Stimulated activated memory B cell treated with anti-CD40 and anti-IgM and Interleukin-4, amounts not matched to agents 10 μg/mL and 1 μg/mL and 100 μg/mL, for 72 hours (primary cell): ENCODE measurements at regions not wholly inside any gene's neighbourhood (a gene's known extent, or its start where the extent isn't known, plus 50 kb on each side); places are given as distances from the start of the nearest gene placed in this dataset.
"Not testable (repeated sequence)": the region's sequence is repeated elsewhere in the genome, so short reads cannot be mapped to it uniquely, and the experiment has no call there.

Source experiments
- ATAC-seq: fragments of 150-1000 bp; cut with Tn5 transposase; 2 replicates; pipeline ENCODE4 v1.10.0; 2021
- H3K27ac Mint-ChIP-seq: one replicate; pipeline ENCODE4 v1.8.0; 2022; ENCODE audit warnings: mild to moderate bottlenecking, mixed read lengths
- H3K27me3 Mint-ChIP-seq: one replicate; pipeline ENCODE4 v1.8.0; 2022; ENCODE audit warnings: mixed read lengths
- H3K36me3 Mint-ChIP-seq: one replicate; pipeline ENCODE4 v1.8.0; 2022; ENCODE audit warnings: mixed read lengths
- H3K4me1 Mint-ChIP-seq: one replicate; pipeline ENCODE4 v1.8.0; 2022; ENCODE audit warnings: mixed read lengths
- H3K4me3 Mint-ChIP-seq: one replicate; pipeline ENCODE4 v1.8.0; 2022; ENCODE audit warnings: mild to moderate bottlenecking, moderate library complexity, mixed read lengths
- H3K9me3 Mint-ChIP-seq: one replicate; pipeline ENCODE4 v1.8.0; 2022; ENCODE audit warnings: mixed read lengths

GRCh38 chr5:39753747-39754146 lies 329.0 kb upstream of the DAB2 start:
- not testable (repeated sequence) for H3K4me1 Mint-ChIP-seq, H3K27ac Mint-ChIP-seq, H3K36me3 Mint-ChIP-seq, H3K27me3 Mint-ChIP-seq, H3K9me3 Mint-ChIP-seq, ATAC-seq, H3K4me3 Mint-ChIP-seq

- H3K9me3 Mint-ChIP-seq, result peaks cover 7% of the 10 kb centered on the region
- H3K27me3 Mint-ChIP-seq, result peaks cover 10% of the 10 kb centered on the region
- no peaks in the 10 kb centered on the region for H3K36me3 Mint-ChIP-seq
- ATAC-seq, result no peak
- no peaks in the 10 kb centered on the region for H3K4me1 Mint-ChIP-seq
- H3K27ac Mint-ChIP-seq, result no peak overlapping the region
- no peak overlapping the region for H3K4me3 Mint-ChIP-seq
Observed at GRCh38 chr5:39750661-39751060, 325.9 kb upstream of the DAB2 start.

DNA sequence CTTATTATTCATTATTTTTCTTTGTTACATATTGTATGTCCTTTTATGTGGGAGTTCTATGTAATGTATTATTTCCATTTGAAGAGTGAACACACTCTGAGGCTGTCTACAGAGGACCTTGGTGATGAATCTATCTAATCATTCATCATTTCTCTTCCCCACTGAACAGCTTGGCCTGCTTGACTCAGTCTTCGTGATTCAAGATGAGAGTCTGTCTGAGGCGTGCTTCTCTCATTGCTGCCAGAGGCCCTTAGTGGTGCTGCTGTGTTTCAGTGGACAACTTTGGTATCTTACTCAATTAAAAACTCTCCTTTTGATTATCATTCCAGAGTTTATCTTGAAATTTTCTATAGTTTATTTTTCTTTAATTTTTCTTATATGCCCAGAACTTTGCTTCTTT lies 318.1 kb upstream of the DAB2 start:
- H3K4me1 Mint-ChIP-seq, result no peaks in the 10 kb centered on the region
- no peaks in the 10 kb centered on the region for H3K9me3 Mint-ChIP-seq
- ATAC-seq, result no peak
- H3K36me3 Mint-ChIP-seq, result no peaks in the 10 kb centered on the region
- H3K4me3 Mint-ChIP-seq, result no peak overlapping the region
- no peak overlapping the region for H3K27ac Mint-ChIP-seq
- peaks cover 14% of the 10 kb centered on the region for H3K27me3 Mint-ChIP-seq

- H3K36me3 Mint-ChIP-seq, result no peaks in the 10 kb centered on the region
- peaks cover 14% of the 10 kb centered on the region for H3K27me3 Mint-ChIP-seq
- H3K9me3 Mint-ChIP-seq, result no peaks in the 10 kb centered on the region
- no peaks in the 10 kb centered on the region for H3K4me1 Mint-ChIP-seq
- no peak for ATAC-seq
- no peak overlapping the region for H3K27ac Mint-ChIP-seq
- H3K4me3 Mint-ChIP-seq, result no peak overlapping the region
Observed at GRCh38 chr5:39740404-39740803, 315.6 kb upstream of the DAB2 start.

GRCh38 chr5:39732166-39732565 lies 307.4 kb upstream of the DAB2 start:
- Mint-ChIP-seq H3K4me3 (no peak overlapping the region), H3K36me3 (no peaks in the 10 kb centered on the region), H3K27me3 (no peaks in the 10 kb centered on the region), H3K9me3 (no peaks in the 10 kb centered on the region), H3K27ac (no peak overlapping the region), H3K4me1 (no peaks in the 10 kb centered on the region)
- no peak for ATAC-seq

DNA sequence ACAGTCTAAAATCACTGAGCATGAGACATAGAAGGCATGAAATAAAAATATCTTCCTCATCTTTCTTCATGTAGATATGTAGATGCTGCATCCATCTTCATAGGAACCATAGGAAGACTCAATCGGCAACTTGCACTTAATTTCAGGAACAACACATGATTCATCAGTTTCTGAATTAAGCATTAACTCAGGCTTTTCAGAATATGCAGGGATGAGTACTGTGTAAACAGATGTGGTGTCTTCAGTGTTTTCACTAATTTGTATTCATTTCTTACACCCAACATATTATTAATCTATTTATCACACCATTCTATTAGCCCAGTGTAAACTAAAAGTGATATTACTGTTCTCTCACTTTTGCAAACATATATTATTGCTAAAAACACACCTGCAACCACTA lies 305.9 kb upstream of the DAB2 start:
- no peak overlapping the region for H3K4me3 Mint-ChIP-seq
- no peaks in the 10 kb centered on the region for H3K9me3 Mint-ChIP-seq
- no peak for ATAC-seq
- no peaks in the 10 kb centered on the region for H3K36me3 Mint-ChIP-seq
- no peaks in the 10 kb centered on the region for H3K4me1 Mint-ChIP-seq
- H3K27ac Mint-ChIP-seq, result no peak overlapping the region
- no peaks in the 10 kb centered on the region for H3K27me3 Mint-ChIP-seq

GRCh38 chr5:39730006-39730405 lies 305.2 kb upstream of the DAB2 start:
- Mint-ChIP-seq H3K36me3 (no peaks in the 10 kb centered on the region), H3K4me3 (no peak overlapping the region), H3K27me3 (no peaks in the 10 kb centered on the region), H3K27ac (no peak overlapping the region), H3K9me3 (no peaks in the 10 kb centered on the region), H3K4me1 (no peaks in the 10 kb centered on the region)
- no peak for ATAC-seq

DNA sequence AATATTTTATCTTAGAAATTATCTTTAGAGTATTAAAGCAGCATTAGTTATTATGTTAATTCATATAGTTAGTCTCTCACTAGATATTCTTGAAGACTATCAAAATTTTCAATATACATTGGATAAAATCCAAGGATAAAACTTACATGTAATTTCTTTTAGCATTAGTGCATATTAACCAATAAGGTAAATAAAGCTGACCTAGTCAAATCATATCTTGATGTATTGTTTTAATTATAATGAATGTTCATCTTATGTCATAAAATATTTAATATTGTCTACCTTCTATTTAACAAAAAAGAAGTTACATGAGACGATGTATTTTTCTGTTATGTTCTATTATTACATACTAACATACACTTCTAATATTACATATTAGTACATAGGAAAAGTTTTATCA lies 301.7 kb upstream of the DAB2 start:
- H3K27me3 Mint-ChIP-seq, result no peaks in the 10 kb centered on the region
- no peaks in the 10 kb centered on the region for H3K9me3 Mint-ChIP-seq
- H3K36me3 Mint-ChIP-seq, result no peaks in the 10 kb centered on the region
- H3K4me3 Mint-ChIP-seq, result no peak overlapping the region
- ATAC-seq, result no peak
- no peaks in the 10 kb centered on the region for H3K4me1 Mint-ChIP-seq
- H3K27ac Mint-ChIP-seq, result no peak overlapping the region

DNA sequence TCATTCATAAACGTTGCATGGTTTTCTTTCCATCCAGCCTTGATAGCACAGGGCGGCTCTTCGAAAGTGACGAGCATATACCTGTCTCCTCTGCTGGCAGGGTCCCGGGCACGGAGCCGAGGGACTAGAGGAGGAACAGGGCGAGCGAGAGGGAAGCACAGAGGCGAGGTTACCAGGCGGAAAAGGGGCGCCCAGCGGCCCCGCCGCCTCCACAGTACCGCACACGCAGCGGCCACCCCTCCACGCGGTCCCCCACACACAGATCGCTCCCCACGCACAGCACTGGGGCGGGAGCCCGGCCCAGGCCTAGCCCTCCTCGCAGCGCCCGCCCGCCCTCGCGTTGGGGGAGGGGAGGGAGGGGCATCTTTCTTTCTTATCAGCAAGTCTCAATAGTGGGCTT lies 296.6 kb upstream of the DAB2 start:
- Mint-ChIP-seq H3K9me3 (no peaks in the 10 kb centered on the region), H3K36me3 (no peaks in the 10 kb centered on the region), H3K4me1 (peaks cover 5% of the 10 kb centered on the region), H3K27ac (no peak overlapping the region), H3K27me3 (no peaks in the 10 kb centered on the region), H3K4me3 (no peak overlapping the region)
- peak; percentile 75 for ATAC-seq

DNA sequence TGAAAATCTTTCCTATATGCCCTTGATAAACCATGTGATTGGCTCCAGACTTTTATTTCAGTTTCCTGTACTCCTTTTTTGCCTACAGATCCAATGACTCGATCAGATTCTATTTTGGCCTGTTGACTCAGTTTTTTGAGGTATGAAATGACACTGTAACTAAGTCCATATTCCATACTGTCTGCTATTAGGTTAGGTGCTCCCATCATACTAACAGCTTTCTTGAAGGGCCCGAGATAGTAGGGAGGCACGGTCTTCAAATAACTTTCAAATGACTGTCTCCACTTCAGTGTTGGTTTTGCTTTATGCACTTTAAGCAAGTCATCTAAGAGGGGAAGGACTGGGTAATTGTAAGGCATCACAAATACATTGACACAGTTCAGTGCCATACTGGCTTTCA lies 295.4 kb upstream of the DAB2 start:
- H3K4me3 Mint-ChIP-seq, result no peak overlapping the region
- no peak overlapping the region for H3K27ac Mint-ChIP-seq
- H3K9me3 Mint-ChIP-seq, result no peaks in the 10 kb centered on the region
- H3K27me3 Mint-ChIP-seq, result no peaks in the 10 kb centered on the region
- no peak for ATAC-seq
- H3K4me1 Mint-ChIP-seq, result peaks cover 5% of the 10 kb centered on the region
- H3K36me3 Mint-ChIP-seq, result no peaks in the 10 kb centered on the region

DNA sequence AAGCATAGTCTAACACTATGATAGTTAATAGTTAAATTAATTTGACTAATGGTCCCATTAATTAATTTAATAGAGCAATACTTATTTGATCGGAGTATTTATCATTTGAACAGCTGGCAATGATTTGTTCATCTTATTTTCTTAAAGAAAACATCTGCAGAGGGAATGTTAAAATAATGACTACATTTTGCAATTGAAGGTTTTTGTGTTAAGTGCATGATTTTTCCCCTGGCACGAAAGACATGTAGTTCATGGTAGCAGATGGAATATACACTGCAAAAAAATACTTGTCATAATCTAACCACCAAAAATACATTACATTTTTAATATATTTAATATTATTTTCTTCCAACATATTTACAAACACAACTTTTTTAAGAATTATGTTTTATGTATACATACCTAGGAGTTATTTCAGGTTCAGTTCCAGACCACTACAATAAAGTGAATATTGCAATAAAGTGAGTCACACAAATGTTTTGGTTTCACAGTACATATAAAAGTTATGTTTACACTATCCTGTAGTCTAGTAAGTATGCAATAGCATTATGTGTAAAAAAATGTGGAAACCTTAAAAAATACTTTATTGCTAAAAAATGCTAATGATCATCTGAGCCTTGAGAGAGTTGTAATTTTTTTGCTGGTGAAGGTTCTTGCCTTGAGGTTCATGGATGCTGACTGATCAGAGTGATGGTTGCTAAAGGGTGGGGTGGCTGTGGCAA lies 292.6 kb upstream of the DAB2 start:
- no peak overlapping the region for H3K4me3 Mint-ChIP-seq
- H3K36me3 Mint-ChIP-seq, result no peaks in the 10 kb centered on the region
- ATAC-seq, result no peak
- no peak overlapping the region for H3K27ac Mint-ChIP-seq
- H3K4me1 Mint-ChIP-seq, result peaks cover 5% of the 10 kb centered on the region
- no peaks in the 10 kb centered on the region for H3K9me3 Mint-ChIP-seq
- H3K27me3 Mint-ChIP-seq, result no peaks in the 10 kb centered on the region

DNA sequence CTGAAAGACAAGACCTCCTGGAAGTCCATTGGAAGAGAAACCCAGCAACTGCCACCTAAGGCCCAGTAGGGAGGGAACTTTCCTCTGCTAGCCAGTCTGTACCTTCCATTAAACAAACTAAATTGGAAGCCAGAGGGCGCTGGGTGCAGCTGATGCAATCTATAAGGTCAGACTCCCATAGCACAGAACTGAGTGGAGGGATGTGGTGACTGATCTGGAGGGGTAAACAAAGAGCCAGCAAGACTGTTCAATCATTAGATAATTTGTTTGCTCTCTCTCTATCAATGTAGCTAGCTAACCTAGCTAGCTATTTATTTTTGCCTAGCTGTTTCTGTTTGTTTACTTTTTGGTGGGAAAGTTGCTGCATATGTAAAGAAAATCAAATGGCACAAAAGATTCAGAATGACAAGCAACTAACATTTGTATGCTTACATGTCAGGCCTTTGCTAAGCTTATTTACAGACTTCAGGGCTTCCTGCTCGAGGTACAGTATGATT lies 291.8 kb upstream of the DAB2 start:
- ATAC-seq, result peak; percentile 65
- no peak overlapping the region for H3K27ac Mint-ChIP-seq

GRCh38 chr5:39714036-39714698 lies 289.4 kb upstream of the DAB2 start:
- H3K4me3 Mint-ChIP-seq, result no peak overlapping the region
- H3K27ac Mint-ChIP-seq, result no peak overlapping the region
- no peaks in the 10 kb centered on the region for H3K9me3 Mint-ChIP-seq
- H3K27me3 Mint-ChIP-seq, result no peaks in the 10 kb centered on the region
- no peak for ATAC-seq
- H3K36me3 Mint-ChIP-seq, result no peaks in the 10 kb centered on the region
- H3K4me1 Mint-ChIP-seq, result peaks cover 5% of the 10 kb centered on the region

More for the DNA sequence above, 291.8 kb upstream of the DAB2 start:
- Mint-ChIP-seq H3K27me3 (no peaks in the 10 kb centered on the region), H3K36me3 (no peaks in the 10 kb centered on the region), H3K4me1 (peaks cover 5% of the 10 kb centered on the region), H3K9me3 (no peaks in the 10 kb centered on the region), H3K4me3 (no peak overlapping the region)

DNA sequence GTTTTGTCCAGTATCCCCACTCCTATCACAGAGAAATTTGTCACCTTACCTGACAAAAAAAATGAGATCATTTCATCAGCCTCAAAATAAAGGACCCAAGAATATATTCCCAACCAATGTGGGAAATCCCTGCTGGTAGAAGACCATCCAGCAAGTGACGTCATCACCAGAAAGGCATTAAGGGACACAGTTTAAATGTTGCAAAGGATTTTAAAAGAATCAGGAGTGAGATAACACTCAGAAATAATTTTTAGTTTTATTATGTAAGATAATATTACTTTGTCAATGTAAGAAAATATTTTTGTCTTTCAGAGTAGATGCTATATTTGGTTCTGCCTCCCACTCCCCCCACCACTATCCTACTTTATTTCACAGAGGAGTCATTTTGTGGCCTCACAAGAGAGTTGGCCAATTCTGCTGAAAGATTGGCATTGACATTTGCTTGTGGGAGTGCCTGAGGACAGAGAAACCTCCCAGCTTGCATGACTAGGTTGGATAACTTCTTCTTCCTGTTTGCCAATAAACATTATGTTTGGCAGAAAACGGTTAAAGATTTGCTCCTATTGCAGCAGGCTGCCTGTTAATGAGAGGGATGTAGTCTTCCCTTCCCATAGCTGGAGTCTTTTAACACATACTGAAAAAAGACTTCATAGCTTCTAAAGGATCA lies 288.6 kb upstream of the DAB2 start:
- Mint-ChIP-seq H3K4me1 (peaks cover 5% of the 10 kb centered on the region), H3K27me3 (no peaks in the 10 kb centered on the region), H3K4me3 (no peak overlapping the region), H3K9me3 (no peaks in the 10 kb centered on the region), H3K36me3 (no peaks in the 10 kb centered on the region), H3K27ac (no peak overlapping the region)
- no peak for ATAC-seq

GRCh38 chr5:39712316-39713249 lies 287.8 kb upstream of the DAB2 start:
- no peak for ATAC-seq
- H3K9me3 Mint-ChIP-seq, result no peaks in the 10 kb centered on the region
- H3K36me3 Mint-ChIP-seq, result no peaks in the 10 kb centered on the region
- H3K27ac Mint-ChIP-seq, result no peak overlapping the region
- H3K4me1 Mint-ChIP-seq, result peaks cover 5% of the 10 kb centered on the region
- H3K27me3 Mint-ChIP-seq, result peaks cover 2% of the 10 kb centered on the region
- H3K4me3 Mint-ChIP-seq, result no peak overlapping the region
